GM12878 (cell line): ENCODE measurements at regions not wholly inside any gene's neighbourhood (a gene's known extent, or its start where the extent isn't known, plus 50 kb on each side); places are given as distances from the start of the nearest gene placed in this dataset.

Experiments used
- ATAC-seq: fragments of 200-7000 bp; cut with Tn5 transposase; 3 replicates; pipeline ENCODE4 v1.9.1; 2020; ENCODE audit warnings: mild to moderate bottlenecking, moderate library complexity
- BruUV-seq: library from RNA; stranded (reverse); fragments of 400-500 nt; replicated peaks from 2 replicates; lab custom pipeline; 2021; lab: Mats Ljungman, UMichigan
- CTCF ChIA-PET: fragments of 300-600 bp; sonication (Branson Sonifier 250); formaldehyde crosslinking; extraction: SDS; loops from one replicate; lab custom pipeline; 2021; ENCODE audit warnings: inconsistent platforms; lab: Yijun Ruan, JAX
- POLR2A ChIA-PET: fragments of 350-600 bp; formaldehyde crosslinking; extraction: SDS; loops from one replicate; lab custom pipeline; 2021; ENCODE audit warnings: inconsistent platforms; lab: Charles Lee
- RAD21 ChIA-PET: fragments of 300-600 bp; sonication (Branson Sonifier 250); formaldehyde crosslinking; loops from one replicate; lab custom pipeline; 2023; ENCODE audit warnings: antibody characterized with exemption; ENCODE audit not compliant: unreplicated experiment; lab: Charles Lee
- SMC1A ChIA-PET: fragments of 300-600 bp; sonication (Branson Sonifier 250); formaldehyde crosslinking; loops from one replicate; lab custom pipeline; 2023; ENCODE audit not compliant: unreplicated experiment, uncharacterized antibody; lab: Charles Lee
- DNase-seq: peaks from one replicate; pipeline ENCODE4 v3.0.0-alpha.2; 2011; ENCODE audit warnings: low read depth, low spot score
- FAIRE-seq: peaks from 3 replicates; lab custom pipeline; 2011; peaks lifted over from hg19 to GRCh38; lab: Jason Lieb, UNC
- H2AFZ ChIP-seq: 2 replicates; pipeline ENCODE4 v1.6.0; 2011; ENCODE audit warnings: low read depth, low read length, control low read depth; ENCODE audit not compliant: control insufficient read depth
- H3K27ac ChIP-seq: 2 replicates; pipeline ENCODE4 v1.5.1; 2011; ENCODE audit warnings: control low read depth; ENCODE audit not compliant: control insufficient read depth, insufficient read depth
- H3K27me3 ChIP-seq, 2 experiments: replicated peaks in 1 of 2; 2 replicates each; pipeline versions ENCODE4 v1.6.0 to v1.6.1; 2011; ENCODE audit warnings: low read length in 1 of 2; ENCODE audit not compliant: control insufficient read depth in 2 of 2, insufficient read depth in 2 of 2
- H3K36me3 ChIP-seq, 2 experiments: 2 replicates each; pipeline ENCODE4 v1.5.1; 2011; ENCODE audit warnings: low read length in 1 of 2; ENCODE audit not compliant: control insufficient read depth in 2 of 2, insufficient read depth in 2 of 2
- H3K4me1 ChIP-seq: 2 replicates; pipeline ENCODE4 v1.6.1; 2011; ENCODE audit warnings: mild to moderate bottlenecking, low read length, moderate library complexity, mixed read lengths; ENCODE audit not compliant: control insufficient read depth, insufficient read depth
- H3K4me2 ChIP-seq: 2 replicates; pipeline ENCODE4 v1.6.0; 2011; ENCODE audit warnings: control low read depth; ENCODE audit not compliant: control insufficient read depth, insufficient read depth
- H3K4me3 ChIP-seq: fragments of 200-600 bp; sonication (generic); 2 replicates; pipeline ENCODE4 v1.5.1; 2016
- H3K79me2 ChIP-seq: 2 replicates; pipeline ENCODE4 v1.6.0; 2011; ENCODE audit warnings: low read length; ENCODE audit not compliant: control insufficient read depth, insufficient read depth
- H3K9ac ChIP-seq: 2 replicates; pipeline ENCODE4 v1.8.0; 2011; ENCODE audit warnings: low read length, control low read depth, mixed read lengths; ENCODE audit not compliant: control insufficient read depth, insufficient read depth
- H3K9me3 ChIP-seq: replicated peaks from 3 replicates; pipeline ENCODE4 v1.5.1; 2011; ENCODE audit warnings: mild to moderate bottlenecking, low read length; ENCODE audit not compliant: control insufficient read depth, insufficient read depth
- H4K20me1 ChIP-seq: 2 replicates; pipeline ENCODE4 v1.6.0; 2011; ENCODE audit not compliant: control insufficient read depth, insufficient read depth
- CHD1 ChIP-seq: IDR thresholded peaks from 2 replicates; pipeline ENCODE4 v1.6.1; 2012; ENCODE audit warnings: low read depth, low read length, improper control_type of control experiment
- ETV6 ChIP-seq, 2 experiments: fragments of 450-650 bp in 1 of 2; IDR thresholded peaks in 1 of 2; conservative IDR thresholded peaks in 1 of 2; 2 replicates each; pipeline ENCODE4 v1.6.1; 2014; ENCODE audit warnings: antibody characterized with exemption in 1 of 2, borderline replicate concordance in 1 of 2, low read depth in 1 of 2, mild to moderate bottlenecking in 1 of 2, moderate library complexity in 1 of 2
- MEF2A ChIP-seq: IDR thresholded peaks from 2 replicates; pipeline ENCODE4 v1.6.1; 2011; ENCODE audit warnings: low read depth, mild to moderate bottlenecking, low read length, moderate library complexity; ENCODE audit not compliant: insufficient read depth
- MEF2B ChIP-seq: fragments of 450-650 bp; IDR thresholded peaks from 2 replicates; pipeline ENCODE4 v1.6.1; 2018; ENCODE audit warnings: mild to moderate bottlenecking, moderate library complexity; ENCODE audit not compliant: partially characterized antibody, poor library complexity, severe bottlenecking
- NRF1 ChIP-seq: conservative IDR thresholded peaks from 2 replicates; pipeline ENCODE4 v1.6.1; 2011; ENCODE audit warnings: mild to moderate bottlenecking, low read depth, low read length, improper control_type of control experiment
- WGBS: methylation state at CpG from one replicate; pipeline ENCODE4 v1.1.6; 2016; ENCODE audit warnings: low lambda C conversion rate; ENCODE audit not compliant: insufficient replicate concordance, insufficient coverage; ENCODE audit errors: missing lambda C conversion rate; 5-methylcytosine and 5-hydroxymethylcytosine counted together
- in situ Hi-C: fragments of 300-500 bp; cut with MboI; formaldehyde crosslinking; loops from 9 replicates; pipeline ENCODE4 v1.14.3; 2018; ENCODE audit warnings: mixed read lengths
- intact Hi-C: fragments of 100-400 bp; cut with micrococcal nuclease; formaldehyde crosslinking; loops from one replicate; pipeline ENCODE4 v1.14.2; 2022; ENCODE audit not compliant: unreplicated experiment
- TF ChIP-seq, protein P1 (sequence below), 3 experiments: IDR thresholded peaks in 2 of 3; conservative IDR thresholded peaks in 1 of 3; 2 replicates each; pipeline ENCODE4 v1.5.1; 2011; ENCODE audit warnings: low read depth in 3 of 3, low read length in 3 of 3, mild to moderate bottlenecking in 3 of 3, control low read depth in 2 of 3, moderate library complexity in 2 of 3, inconsistent platforms in 1 of 3, mixed read lengths in 1 of 3; ENCODE audit not compliant: control insufficient read depth in 2 of 3, insufficient read depth in 1 of 3; ENCODE audit errors: extremely low read depth in 1 of 3
- TF ChIP-seq, protein P2 (sequence below): fragments of 450-650 bp; formaldehyde crosslinking; IDR thresholded peaks from 2 replicates; pipeline ENCODE4 v1.4.0; 2020; ENCODE audit warnings: mild to moderate bottlenecking, moderate library complexity
- TF ChIP-seq, protein P3 (sequence below): IDR thresholded peaks from 2 replicates; pipeline ENCODE4 v1.6.1; 2012; ENCODE audit warnings: low read depth, low read length, improper control_type of control experiment

DNA sequence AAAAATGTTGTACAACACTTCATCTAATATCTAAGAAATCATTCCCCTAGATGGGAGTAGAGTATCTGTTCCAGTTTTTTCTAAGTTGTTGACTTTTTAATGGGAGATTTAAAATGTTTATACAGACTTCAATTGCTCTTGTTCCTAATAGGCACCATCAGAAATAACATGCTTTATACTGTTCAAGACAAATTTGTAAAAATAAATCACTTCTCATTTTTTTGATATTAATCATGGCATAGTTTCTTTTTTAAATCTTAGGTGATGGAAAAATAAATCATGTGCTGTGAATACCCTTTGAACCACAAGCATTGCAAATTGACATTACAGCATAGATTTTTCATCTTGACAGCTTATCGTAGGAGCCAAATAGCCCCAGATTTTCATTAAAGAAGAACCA, 473.5 kb upstream of the MGAT4C start:
- FAIRE-seq, result no peak
- SMC1A ChIA-PET, result interaction anchor here (0.6 kb wide), 1 partner anchor 1613 kb away, joined by 4 read pairs; no protein-coding TSS in a partner anchor
- WGBS, result 50% methylated on average over 1 of the region's 1 CpG

DNA sequence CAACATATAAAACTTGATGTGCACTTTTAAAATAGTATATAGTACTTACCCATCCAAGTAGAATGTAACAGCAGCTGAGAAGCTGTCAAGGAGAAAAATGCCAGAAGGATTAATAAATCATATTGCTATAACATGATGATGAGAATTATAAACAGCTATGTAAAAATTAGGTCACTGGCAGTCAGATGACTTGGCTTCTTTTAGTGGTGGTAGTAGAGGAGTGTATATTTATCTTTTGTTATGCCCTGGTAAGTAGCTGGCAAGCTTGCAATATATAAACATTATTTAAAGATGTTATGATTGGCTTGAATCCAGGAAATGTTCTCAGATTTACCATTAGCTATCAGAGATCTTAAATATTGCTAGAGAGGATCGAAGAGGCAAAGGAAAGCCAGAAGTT, 471.0 kb upstream of the MGAT4C start:
- intact Hi-C loops, result no loop called here

More for the DNA sequence above, 473.5 kb upstream of the MGAT4C start:
- Histone ChIP-seq H3K27ac (no peak overlapping the region), H4K20me1 (no peaks in the 10 kb centered on the region), H2AFZ (no peak overlapping the region), H3K4me3 (no peak overlapping the region), H3K36me3 (no peaks in the 10 kb centered on the region), H3K27me3 (no peaks in the 10 kb centered on the region), H3K4me2 (no peak overlapping the region), H3K9me3 (no peaks in the 10 kb centered on the region), H3K79me2 (no peaks in the 10 kb centered on the region), H3K4me1 (no peaks in the 10 kb centered on the region), H3K9ac (no peak overlapping the region)
- ATAC-seq (no peak), DNase-seq (no peak)
- in situ Hi-C loops (no loop called here), intact Hi-C loops (no loop called here)
- no TSS peak for BruUV-seq
- TF ChIP-seq ETV6 (conservative IDR thresholded peaks at IDR 0.05 in 1 of 2, IDR thresholded peaks at IDR 0.05 in 1 of 2; ENCODE audit: borderline replicate concordance in 1 of 2, low read depth in 1 of 2), result no peak
- TF ChIP-seq, protein P1, sequence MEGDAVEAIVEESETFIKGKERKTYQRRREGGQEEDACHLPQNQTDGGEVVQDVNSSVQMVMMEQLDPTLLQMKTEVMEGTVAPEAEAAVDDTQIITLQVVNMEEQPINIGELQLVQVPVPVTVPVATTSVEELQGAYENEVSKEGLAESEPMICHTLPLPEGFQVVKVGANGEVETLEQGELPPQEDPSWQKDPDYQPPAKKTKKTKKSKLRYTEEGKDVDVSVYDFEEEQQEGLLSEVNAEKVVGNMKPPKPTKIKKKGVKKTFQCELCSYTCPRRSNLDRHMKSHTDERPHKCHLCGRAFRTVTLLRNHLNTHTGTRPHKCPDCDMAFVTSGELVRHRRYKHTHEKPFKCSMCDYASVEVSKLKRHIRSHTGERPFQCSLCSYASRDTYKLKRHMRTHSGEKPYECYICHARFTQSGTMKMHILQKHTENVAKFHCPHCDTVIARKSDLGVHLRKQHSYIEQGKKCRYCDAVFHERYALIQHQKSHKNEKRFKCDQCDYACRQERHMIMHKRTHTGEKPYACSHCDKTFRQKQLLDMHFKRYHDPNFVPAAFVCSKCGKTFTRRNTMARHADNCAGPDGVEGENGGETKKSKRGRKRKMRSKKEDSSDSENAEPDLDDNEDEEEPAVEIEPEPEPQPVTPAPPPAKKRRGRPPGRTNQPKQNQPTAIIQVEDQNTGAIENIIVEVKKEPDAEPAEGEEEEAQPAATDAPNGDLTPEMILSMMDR (IDR thresholded peaks at IDR 0.05 in 2 of 3, conservative IDR thresholded peaks at IDR 0.05 in 1 of 3; ENCODE audit: control insufficient read depth in 2 of 3, extremely low read depth in 1 of 3, insufficient read depth in 1 of 3, low read depth in 3 of 3, low read length in 3 of 3), result no peak
- RAD21 ChIA-PET, result no interaction called here
- POLR2A ChIA-PET, result no interaction called here
- CTCF ChIA-PET, result no interaction called here

More for the DNA sequence above, 471.0 kb upstream of the MGAT4C start:
- no peak overlapping the region for H3K4me3 ChIP-seq
- no TSS peak for BruUV-seq
- ATAC-seq, result no peak
- no peaks in the 10 kb centered on the region for H3K79me2 ChIP-seq
- POLR2A ChIA-PET, result no interaction called here
- no peaks in the 10 kb centered on the region for H3K36me3 ChIP-seq
- 0% methylated on average over 1 of the region's 1 CpG for WGBS
- CTCF ChIA-PET, result no interaction called here
- no peak for FAIRE-seq
- in situ Hi-C loops, result no loop called here
- no peaks in the 10 kb centered on the region for H3K4me1 ChIP-seq
- DNase-seq, result no peak
- TF ChIP-seq MEF2A (no peak), CHD1 (no peak), NRF1 (no peak), MEF2B (no peak)
- TF ChIP-seq, protein P2, sequence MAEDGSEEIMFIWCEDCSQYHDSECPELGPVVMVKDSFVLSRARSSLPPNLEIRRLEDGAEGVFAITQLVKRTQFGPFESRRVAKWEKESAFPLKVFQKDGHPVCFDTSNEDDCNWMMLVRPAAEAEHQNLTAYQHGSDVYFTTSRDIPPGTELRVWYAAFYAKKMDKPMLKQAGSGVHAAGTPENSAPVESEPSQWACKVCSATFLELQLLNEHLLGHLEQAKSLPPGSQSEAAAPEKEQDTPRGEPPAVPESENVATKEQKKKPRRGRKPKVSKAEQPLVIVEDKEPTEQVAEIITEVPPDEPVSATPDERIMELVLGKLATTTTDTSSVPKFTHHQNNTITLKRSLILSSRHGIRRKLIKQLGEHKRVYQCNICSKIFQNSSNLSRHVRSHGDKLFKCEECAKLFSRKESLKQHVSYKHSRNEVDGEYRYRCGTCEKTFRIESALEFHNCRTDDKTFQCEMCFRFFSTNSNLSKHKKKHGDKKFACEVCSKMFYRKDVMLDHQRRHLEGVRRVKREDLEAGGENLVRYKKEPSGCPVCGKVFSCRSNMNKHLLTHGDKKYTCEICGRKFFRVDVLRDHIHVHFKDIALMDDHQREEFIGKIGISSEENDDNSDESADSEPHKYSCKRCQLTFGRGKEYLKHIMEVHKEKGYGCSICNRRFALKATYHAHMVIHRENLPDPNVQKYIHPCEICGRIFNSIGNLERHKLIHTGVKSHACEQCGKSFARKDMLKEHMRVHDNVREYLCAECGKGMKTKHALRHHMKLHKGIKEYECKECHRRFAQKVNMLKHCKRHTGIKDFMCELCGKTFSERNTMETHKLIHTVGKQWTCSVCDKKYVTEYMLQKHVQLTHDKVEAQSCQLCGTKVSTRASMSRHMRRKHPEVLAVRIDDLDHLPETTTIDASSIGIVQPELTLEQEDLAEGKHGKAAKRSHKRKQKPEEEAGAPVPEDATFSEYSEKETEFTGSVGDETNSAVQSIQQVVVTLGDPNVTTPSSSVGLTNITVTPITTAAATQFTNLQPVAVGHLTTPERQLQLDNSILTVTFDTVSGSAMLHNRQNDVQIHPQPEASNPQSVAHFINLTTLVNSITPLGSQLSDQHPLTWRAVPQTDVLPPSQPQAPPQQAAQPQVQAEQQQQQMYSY (CRISPR knock-in tag), result no peak
- TF ChIP-seq, protein P3, sequence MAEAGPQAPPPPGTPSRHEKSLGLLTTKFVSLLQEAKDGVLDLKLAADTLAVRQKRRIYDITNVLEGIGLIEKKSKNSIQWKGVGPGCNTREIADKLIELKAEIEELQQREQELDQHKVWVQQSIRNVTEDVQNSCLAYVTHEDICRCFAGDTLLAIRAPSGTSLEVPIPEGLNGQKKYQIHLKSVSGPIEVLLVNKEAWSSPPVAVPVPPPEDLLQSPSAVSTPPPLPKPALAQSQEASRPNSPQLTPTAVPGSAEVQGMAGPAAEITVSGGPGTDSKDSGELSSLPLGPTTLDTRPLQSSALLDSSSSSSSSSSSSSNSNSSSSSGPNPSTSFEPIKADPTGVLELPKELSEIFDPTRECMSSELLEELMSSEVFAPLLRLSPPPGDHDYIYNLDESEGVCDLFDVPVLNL, result no peak
- H3K9ac ChIP-seq, result no peak overlapping the region
- no peaks in the 10 kb centered on the region for H4K20me1 ChIP-seq
- SMC1A ChIA-PET, result interaction anchor here (1.2 kb wide), 1 partner anchor 21 kb away, joined by 3 read pairs; no protein-coding TSS in a partner anchor
- RAD21 ChIA-PET, result no interaction called here
- H3K4me2 ChIP-seq, result no peak overlapping the region
- H3K27me3 ChIP-seq, result no peaks in the 10 kb centered on the region
- no peak overlapping the region for H3K27ac ChIP-seq
- no peaks in the 10 kb centered on the region for H3K9me3 ChIP-seq
- no peak overlapping the region for H2AFZ ChIP-seq
